NCI-H128 (cell line): ENCODE measurements at regions not wholly inside any gene's neighbourhood (a gene's known extent, or its start where the extent isn't known, plus 50 kb on each side); places are given as distances from the start of the nearest gene placed in this dataset.

ENCODE experiments used
- DNase-seq: peaks from one replicate; lab custom pipeline; 2025; ENCODE audit not compliant: unreplicated experiment; lab: John Stamatoyannopoulos, UW

DNA sequence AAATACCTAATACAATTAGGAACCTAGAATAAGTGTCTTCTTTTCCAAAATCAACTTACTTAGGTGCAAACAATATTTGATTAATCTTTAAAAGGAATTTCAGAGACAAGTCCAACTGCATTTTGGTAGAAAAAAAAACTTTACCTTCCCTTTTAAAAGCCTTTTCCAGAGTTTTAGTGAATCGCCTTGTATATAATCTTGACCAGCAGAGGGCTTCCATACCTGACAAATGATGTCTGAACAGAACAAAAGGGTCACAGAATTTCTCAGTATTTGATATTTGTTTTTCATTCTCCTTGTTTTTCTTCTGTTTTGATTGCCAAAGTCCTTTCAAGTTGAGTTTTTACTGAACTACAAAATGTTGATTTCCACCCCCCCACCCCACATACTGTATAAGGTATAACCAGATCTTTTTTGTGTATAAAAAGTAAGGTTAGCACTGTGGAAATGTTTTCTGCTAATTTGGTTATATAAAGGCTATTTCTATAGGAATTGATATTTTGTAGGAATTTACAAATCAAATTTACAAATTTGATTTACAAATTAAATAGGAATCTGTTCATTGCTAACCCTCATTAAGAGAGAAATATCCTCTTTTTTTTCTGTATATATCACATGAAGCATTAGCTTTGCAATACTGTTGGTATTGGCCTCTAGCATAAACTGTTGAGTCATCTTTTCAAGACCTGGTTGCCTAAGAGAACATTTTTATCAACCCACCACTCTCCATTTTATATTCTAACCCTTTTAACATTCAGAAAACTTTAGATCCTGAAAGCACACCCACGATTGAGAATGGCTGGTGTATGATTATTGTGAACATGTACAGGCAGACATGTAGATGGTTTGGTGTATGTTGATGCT, 464.1 kb upstream of the RARB start:
- no peak for DNase-seq

DNA sequence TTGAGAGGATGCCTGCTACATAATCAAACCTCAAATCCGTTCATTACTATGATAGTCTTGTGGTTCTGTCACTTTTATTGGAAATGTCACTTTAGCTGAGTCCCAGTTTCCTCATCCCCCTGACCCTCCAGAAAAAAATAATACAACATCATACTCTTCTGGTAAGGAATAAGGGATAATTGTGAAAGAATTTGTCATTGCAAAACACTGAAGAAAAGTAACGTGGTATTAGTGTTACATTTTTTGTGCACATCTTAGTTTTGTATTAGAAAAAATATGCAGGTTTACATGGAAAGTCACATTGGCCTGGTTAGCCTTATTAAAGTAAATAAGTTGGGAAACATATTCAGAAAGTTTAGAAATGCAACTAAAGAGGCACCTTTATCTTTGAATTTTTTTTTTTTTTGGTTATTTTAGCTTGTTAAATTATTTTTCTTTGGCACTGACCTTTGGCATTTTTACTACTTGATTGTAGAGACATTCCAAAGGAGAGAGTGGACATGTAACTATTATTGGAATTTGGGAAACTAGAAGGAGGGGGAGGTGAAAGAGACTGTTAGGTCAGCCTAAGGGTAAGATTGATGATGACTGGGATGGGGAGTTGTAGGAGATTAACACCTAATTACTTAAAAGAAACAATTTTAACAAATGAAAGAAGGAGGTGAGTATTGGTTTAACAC, 462.2 kb upstream of the RARB start:
- DNase-seq = no peak

DNA sequence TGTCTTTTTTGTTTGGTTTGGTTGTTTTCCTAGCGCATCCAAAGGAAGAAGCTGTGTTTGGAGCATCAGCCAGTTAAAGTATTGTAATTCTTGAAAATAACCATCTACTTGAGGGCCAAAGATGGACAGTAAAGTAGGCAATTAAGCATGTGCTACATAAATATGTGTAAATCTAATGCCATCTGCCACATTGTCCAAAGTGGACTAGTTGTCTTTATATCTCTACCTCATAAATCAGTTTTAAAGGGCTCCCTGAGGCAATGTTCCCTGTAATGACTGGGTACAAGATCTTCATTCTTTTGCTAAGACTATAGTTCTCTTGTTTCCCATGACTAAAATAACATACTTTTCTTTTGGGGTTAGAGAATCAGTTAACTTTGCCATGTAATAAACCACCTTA, 460.0 kb upstream of the RARB start:
- no peak for DNase-seq

DNA sequence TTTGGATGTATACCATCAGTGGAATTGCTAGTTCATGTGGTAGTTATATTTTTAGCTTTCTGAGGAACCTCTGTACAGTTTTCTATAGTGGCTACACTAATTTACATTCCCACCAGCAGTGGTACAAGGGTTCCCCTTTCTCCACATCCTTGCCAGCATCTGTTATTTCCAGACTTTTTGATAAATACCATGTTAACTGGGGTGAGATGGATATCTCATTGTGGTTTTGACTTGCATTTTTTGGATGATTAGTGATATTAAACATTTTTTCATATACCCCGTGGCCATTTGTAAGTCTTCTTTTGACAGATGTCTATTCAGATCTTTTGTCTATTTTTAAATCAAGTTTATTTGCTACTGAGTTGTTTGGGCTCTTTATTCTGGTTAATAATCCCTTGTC, 455.6 kb upstream of the RARB start:
- no peak for DNase-seq

DNA sequence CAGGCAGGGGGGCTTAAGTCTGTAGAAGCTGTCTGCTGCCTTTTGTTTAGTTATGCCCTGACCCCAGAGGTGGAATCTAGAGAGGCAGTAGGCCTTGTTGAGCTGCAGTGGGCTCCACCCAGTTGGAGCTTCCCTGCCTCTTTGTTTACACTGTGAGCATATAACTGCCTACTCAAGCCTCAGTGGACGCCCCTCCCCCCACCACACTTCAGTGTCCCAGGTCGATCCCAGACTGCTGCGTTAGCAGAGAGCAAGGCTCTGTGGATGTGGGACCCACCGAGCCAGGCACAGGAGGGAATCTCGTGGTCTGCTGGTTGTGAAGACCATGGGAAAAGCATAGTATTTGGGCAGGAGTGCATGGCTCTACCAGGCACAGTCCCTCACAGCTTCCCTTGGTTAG, 446.8 kb upstream of the RARB start:
- DNase-seq = no peak

DNA sequence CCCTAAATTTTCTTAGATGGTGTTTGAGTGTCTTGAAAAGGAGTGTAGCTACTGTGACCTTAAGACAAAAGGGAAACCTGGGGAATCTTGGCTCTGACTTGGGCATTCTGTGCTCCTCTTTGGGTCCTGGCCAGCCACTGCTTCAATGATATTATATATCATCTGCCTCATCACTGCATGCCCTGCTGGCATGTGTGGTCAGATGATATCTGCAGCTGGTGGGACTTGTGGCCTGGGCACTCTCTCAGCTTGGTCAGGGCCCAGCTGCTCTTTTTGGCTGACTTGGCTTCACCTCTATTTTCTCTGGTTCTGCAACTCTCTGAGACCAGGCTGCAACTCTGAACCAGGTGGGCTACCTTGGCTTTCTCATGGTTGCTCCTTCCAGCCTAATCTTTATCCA, 446.1 kb upstream of the RARB start:
- DNase-seq = no peak

DNA sequence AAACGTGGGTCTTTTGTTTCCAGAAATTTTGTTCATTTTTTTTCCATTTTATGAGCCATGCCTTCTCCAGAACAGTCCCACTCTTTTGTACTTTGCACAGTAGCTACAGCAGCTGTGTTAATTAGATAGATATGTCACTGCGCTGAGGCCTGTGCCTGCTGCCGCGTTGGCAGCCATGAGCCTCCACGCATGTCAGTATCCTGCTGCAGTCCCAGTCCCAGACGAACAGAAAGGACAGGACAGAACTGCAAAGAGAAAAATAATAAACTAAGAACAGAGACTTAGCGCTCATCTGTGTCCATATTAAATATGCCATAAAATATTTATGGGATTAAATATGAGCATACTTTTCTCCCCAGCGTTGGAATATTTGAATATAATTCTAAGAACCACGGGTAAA, 442.4 kb upstream of the RARB start:
- DNase-seq = no peak

DNA sequence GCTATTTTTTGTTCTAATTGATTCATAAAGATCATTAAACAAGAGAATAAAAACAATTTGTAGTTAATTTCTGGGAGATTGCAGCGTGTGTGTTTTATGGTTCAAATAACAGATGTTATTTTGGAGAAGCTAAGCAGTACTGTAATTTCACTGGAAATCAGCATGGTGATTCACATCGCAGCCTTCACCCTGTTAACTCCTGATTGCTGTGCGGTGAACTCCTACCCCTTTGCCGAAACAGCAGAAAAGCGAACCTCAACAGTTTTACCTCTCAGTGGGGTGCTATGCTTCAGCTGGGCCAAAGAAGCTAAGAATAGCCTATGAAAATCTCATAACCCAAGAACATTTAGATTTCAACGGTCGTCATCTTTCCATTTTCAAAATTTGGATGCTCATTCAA, 441.5 kb upstream of the RARB start:
- no peak for DNase-seq

DNA sequence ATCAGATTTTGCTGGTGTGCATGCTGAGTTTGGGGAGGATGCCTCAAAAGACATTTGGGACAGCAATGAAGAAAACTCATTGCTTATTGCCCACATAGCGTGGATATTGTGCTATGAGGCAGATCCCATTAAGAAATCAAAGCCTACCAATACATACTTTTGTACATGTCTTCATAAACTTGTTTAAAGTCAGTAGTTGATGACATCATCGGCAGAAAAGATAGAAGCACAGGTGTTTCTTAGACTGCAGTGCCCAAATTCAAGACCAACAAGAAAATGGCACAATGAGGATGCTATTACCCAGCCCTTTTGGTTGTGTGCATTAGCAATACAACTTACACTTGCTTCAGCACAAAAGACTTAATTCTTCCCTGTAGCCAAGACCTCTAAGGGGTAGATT, 428.7 kb upstream of the RARB start:
- DNase-seq = no peak

DNA sequence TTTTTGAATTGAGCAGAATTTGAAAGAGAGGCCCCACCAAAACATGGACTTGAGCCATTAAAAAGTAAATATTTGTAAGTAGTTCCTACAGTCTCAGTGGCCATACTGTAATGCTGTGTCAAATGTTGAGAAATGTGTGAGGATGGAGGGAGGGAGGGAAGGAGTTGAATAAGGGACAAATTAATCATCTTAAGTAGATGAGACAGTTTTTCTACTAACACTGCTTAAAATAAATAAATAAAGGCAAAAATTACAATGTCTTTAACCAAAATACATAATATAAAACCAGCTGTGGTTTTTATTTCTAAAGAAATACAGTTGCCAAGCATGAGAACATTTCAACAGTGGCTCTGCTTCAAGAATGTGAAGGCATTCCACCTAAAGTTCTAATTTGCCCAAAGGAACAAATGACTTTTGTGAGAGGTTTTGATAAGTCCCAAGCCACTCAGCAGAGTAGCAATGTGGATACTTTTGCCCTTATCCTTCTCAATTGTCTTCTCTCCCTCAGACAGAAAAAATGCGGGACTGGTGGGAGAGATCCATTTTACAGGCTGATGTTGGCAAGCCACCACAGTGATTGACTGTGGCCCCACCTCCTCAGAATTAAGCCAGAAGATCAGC, 427.0 kb upstream of the RARB start:
- no peak for DNase-seq

DNA sequence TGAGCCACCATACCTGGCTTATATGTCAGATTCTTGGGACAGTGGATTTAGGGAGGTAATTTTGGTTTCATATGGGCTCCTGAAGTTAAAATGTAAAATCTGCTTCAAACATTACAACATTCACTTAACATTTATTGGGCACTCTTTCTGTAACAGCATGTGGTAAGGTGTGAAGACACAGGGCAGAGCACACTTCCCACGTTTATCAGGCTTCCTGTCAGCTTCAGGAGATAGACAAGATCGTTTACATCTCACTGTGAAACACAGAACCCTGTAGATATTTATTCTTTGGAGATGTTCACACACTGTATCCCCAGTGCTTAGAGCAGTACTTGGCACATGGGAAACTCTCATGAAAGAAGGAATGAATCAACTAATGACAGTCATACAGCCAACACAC, 426.0 kb upstream of the RARB start:
- DNase-seq = no peak

DNA sequence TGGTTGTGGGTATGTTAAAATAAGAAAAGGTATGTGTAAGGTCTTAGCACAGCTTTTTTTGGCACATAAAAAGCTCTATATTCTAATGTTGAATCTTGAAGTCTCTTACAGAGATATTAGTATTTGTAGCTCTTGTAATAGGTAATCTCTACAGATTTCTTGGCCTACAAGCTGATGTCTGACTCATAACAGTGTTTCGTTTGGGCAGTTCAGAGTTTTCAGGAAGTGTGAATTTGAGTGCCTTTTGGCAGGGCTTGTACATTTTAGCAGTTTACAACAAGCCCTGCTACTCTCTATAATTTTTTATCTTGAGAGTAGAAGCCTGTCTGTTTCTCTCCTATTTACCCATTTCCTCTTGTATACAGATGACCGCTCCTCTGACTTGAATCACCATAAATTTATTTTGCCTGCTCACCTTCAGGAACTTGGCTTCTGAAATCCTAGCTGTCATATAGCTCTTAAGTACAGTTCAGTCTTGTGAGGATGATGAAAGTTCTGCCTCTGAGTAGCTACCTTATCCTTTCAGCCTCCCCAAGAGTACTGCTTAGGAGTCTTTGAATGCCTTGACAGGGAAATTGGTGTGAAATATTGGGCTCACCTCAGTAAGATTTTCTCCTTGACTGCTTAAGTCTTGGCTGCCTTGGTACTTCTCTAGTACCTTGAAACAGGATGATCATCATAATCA, 419.9 kb upstream of the RARB start:
- no peak for DNase-seq

DNA sequence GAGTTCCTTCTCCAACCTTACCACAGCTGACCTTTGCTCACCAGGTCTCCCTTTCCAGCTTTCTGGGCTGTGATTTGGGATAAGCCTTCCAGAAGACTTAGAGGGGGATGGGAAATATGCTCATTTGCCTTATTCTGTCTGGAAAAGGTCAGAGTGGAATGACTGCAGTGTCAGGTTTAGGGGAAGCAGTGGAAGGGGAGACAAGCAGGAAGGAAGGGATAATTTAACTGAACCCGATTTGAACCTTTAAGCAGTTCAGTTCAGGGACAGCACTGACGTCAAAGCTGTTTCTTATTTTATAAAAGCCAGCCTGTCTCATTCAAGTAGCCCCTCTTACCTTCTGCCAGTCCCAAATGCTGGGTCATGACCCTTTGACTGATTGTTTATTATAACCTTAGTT, 418.4 kb upstream of the RARB start:
- no peak for DNase-seq

DNA sequence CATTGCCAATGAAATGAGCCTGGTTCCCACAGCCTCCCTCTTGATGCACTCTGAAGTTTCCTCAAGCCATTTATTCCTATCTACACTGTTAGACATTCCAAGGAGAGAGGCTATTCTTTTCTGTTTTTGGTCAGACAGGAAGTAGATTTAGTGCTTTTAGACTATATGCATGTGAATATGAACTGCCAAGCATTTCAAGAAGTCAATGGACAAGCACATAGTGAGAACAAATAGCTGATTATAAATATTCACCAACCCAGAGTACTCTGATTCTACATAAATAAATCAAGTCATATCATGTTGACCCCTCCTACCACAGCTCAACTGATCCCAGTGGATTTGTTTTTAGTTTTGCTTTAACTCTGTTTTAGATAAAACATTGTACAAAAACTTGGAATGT, 412.5 kb upstream of the RARB start:
- no peak for DNase-seq

DNA sequence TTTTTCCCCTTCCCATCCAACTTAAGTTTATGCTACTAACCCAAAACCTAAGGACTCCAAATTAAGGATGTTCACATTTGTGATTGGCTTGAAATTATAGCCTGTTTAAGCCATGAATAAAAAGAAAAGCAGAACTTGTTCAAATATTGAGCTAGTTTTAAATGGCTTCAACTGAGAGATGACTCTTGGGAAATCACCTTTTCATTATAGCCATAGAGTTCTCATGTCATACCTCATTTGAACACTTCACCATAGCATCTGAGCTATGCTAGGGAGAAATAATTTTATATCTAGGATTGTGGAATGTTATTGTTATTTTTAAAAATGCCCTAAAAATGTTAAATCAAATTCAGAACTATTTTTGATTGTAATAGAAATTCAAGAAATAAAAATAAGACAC, 409.2 kb upstream of the RARB start:
- DNase-seq = no peak

DNA sequence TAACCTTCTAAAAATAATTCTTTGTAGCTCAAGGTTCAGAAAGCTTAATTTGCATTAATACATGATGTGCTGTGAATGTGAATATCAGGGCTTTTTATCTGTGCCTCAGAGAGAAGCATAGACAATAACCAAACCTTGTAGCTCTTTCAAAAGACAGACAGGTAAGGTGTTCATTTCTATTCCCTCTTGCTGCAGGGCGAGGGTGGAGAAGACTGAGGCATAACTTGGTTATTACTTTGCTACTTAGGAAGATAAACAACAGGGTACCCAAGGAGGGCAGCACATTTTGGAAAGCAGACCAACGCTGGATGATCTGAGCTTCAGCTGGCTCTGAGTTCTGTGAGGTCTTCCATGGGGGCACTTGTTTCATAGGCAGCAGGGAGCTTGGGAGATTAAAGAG, 408.6 kb upstream of the RARB start:
- no peak for DNase-seq

DNA sequence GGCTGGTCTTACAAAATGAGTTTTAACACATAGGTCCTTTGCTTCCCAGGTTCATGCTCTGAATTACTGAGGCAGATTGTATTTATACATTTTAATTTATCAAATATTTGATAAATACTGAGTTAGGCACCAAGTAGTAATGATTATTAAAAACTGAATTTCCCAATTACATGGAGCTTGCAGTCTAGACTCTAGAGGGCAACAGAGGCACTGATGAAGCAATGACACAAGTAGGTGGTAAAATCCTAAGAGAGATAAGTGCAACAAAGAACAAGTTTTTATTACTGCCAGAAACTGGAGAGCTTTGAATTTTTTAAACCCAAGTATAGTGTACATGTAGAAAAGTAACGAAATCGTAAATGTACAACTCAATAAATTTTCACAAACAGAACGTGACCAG, 406.2 kb upstream of the RARB start:
- DNase-seq = no peak

DNA sequence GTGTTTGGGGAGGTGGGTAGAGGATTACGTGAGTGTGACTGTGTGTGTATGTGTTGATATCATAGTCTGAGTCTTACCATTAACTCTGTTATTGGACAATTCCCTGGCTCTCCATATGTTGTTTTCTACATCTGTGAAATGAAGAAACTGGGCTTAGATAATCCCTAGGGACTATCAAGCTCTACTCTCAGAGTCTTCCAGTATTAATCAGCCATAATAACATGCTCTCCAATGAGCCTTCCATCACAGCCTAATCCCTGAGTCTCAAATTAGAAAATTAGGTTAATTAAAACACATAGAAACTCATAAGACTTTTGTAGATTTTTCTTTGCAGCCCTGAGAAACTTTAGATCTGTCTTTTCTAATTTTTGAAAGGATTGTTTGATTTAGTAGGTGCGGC, 404.2 kb upstream of the RARB start:
- no peak for DNase-seq

DNA sequence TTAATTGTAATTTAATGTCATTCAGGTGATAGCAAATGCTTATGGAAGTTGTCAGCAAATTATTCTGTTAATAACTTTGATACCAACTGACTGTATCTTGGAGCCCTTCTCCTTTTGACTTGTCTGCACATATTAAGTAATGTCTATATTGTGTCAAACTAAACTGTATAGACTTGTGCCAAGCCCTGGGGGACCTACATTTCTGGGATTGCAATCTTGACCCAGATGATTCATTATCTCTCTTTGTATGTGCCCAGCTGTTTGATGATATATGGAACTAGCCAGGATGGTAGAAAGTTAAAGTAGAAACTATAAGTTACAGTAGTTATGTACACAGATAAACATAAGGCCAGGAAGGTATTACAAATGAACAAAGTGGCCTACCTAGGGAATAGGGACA, 402.8 kb upstream of the RARB start:
- DNase-seq = no peak

DNA sequence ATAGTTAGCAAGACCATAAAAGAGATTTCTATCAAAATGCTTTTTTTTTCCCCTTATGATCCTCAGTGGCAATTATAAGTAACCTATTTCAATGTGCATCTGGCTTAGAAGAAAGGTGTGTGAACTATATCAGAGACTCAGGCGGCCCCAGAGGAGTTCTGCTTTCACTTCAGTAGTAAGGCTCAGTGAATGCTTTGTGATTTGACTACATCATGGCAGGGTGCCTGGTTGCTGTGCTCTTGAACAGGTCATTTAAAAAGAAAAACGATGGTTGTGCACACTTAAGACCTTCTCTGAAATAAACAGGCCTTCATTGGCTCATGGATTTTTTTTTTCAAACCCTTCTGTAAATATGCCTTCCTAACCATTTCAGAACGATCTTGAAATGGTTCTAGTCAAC, 400.4 kb upstream of the RARB start:
- peak; percentile 29 for DNase-seq

DNA sequence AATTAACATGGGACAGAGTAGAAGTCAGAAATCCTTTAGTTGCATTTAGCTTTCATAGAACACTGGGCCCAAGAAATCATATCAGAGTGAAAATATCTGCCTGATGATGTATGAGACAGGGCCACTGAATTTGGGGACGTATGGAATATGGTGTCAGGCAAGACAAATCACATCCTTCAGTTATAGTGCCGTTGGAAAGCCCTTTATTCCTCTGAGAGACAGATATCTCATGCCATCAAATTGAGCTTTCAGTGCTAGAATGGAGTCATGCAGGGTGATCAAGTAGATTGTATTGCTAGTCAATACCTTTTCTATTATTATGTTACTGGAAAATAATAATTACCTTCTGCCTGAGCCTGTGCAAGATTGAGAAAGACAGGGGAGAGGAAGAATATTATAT, 398.2 kb upstream of the RARB start:
- no peak for DNase-seq

DNA sequence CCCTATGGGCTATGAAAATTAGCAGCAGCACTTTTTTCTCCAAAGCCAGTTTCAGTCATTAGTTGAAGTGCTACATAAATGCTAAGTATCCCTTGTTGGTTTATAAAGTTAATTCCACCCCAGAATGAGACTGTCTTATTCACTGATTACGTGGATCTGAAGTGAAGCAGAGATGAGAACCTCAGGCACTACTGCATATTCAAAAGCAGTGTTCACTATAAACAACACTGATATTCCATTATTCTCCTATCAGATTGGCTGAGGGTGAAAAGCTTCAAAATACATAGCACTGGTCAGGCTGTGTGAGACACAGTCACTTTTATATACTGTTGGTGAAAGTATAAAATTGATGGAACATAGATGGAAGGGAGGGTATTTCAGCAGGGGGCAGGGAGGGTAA, 395.7 kb upstream of the RARB start:
- no peak for DNase-seq
